GM12864 (cell line): ENCODE measurements at regions not wholly inside any gene's neighbourhood (a gene's known extent, or its start where the extent isn't known, plus 50 kb on each side); places are given as distances from the start of the nearest gene placed in this dataset.

Experiments used
- DNase-seq: peaks from one replicate; pipeline ENCODE4 v3.0.0-alpha.2; 2011; ENCODE audit warnings: low read depth
- H3K4me3 ChIP-seq: 2 replicates; pipeline ENCODE4 v1.5.1; 2011; ENCODE audit warnings: mild to moderate bottlenecking, low read depth, low read length, control low read depth
- TF ChIP-seq, protein P1 (sequence below): IDR thresholded peaks from 2 replicates; pipeline ENCODE4 v1.5.1; 2011; ENCODE audit warnings: low read depth, mild to moderate bottlenecking, moderate library complexity, low read length, control low read depth, inconsistent platforms; ENCODE audit errors: missing control alignments

DNA sequence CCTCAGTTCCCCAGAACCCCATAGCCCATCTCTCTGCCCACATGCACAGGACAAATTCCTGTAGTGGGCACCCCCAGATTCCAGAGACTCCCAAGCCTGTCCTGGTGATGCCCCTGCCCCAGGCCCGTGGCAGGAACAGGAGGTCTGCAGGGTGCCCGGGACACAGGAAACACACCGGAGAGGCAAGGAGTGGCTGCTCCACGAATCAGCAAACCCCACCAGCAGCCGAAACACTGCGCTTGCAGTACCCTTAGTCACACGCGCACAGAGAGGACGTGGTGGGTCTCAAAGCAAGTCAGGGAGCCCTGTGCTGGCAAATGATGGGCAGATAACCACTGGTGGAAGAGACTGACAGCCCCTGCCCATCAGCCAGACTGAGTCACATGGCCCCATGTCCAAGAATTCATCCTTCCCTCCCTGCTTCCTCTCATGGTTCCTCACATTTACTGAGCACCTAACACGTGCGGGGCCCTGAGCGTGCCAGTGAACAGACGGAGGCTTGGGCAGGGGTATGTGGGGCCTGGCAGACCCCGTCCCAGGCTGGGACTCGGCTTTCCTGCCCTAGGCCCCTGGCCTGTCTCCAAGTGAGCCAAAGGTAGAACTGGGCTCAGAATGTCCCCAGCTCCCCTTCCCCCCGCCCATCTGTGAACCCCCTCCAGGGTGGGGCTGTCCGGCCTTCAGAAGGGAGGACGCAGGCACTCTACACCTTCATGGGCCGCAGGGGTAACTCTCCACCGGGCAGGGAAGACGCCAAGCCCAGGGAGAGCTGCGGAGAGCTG is 130.4 kb upstream of the IQSEC1 start:
- TF ChIP-seq, protein P1, sequence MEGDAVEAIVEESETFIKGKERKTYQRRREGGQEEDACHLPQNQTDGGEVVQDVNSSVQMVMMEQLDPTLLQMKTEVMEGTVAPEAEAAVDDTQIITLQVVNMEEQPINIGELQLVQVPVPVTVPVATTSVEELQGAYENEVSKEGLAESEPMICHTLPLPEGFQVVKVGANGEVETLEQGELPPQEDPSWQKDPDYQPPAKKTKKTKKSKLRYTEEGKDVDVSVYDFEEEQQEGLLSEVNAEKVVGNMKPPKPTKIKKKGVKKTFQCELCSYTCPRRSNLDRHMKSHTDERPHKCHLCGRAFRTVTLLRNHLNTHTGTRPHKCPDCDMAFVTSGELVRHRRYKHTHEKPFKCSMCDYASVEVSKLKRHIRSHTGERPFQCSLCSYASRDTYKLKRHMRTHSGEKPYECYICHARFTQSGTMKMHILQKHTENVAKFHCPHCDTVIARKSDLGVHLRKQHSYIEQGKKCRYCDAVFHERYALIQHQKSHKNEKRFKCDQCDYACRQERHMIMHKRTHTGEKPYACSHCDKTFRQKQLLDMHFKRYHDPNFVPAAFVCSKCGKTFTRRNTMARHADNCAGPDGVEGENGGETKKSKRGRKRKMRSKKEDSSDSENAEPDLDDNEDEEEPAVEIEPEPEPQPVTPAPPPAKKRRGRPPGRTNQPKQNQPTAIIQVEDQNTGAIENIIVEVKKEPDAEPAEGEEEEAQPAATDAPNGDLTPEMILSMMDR: no peak
- no peak overlapping the region for H3K4me3 ChIP-seq
- no peak for DNase-seq

GRCh38 chr3:13202744-13203397 is 129.6 kb upstream of the IQSEC1 start:
- H3K4me3 ChIP-seq: no peak overlapping the region
- TF ChIP-seq, protein P1: no peak
- DNase-seq: no peak

- no peak for DNase-seq
- no peak overlapping the region for H3K4me3 ChIP-seq
- TF ChIP-seq, protein P1: no peak
These were observed 128.6 kb upstream of the IQSEC1 start for GRCh38 chr3:13201851-13202250.

GRCh38 chr3:13200946-13201345 is 127.7 kb upstream of the IQSEC1 start:
- no peak for DNase-seq
- TF ChIP-seq, protein P1: peak; percentile 13
- no peak overlapping the region for H3K4me3 ChIP-seq

DNA sequence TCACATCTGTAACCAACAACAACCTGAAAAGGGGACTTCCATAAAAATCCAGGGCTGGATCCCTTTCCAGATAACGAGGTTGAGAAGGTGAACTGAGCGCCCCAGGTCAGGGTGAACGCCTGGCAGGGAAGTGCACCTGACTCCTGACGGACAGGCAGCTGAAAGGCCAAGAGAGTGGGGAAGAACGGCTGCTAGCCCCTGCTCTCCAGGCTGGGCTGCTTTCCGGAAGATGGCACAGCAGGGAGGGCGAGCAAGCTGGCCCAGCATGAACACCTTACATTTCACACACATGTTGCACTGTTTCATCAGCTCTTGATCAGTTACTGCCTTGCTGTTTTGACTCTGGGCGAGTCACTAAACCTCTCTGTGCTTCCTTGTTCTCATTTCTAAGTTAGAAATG is 127.2 kb upstream of the IQSEC1 start:
- DNase-seq: no peak
- TF ChIP-seq, protein P1: no peak
- no peak overlapping the region for H3K4me3 ChIP-seq

DNA sequence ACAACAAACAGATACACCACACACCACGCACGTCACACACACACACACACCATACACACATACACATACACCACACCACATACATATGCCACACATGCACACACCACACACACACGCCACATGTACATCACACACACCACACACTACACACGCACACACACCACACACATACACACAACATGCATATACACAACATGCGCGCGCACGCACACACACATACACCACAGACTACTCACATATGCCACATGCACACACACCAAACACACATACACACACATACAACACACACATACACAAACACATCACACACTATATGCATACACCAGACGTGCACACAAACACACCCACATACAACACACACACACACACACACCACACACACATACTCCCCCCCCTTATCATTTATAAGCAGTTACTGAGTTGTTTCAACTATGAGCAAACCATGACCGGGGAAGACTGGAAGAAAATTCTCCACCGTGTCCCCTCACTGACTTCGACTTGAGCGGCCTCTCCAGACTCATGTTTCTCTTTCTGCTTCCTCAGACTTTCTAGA is 126.7 kb upstream of the IQSEC1 start:
- TF ChIP-seq, protein P1: no peak
- no peak for DNase-seq
- no peak overlapping the region for H3K4me3 ChIP-seq
